Hepatocyte (in vitro differentiated cells): ENCODE measurements at regions not wholly inside any gene's neighbourhood (a gene's known extent, or its start where the extent isn't known, plus 50 kb on each side); places are given as distances from the start of the nearest gene placed in this dataset.

ENCODE experiments used
- DNase-seq: peaks from one replicate; pipeline ENCODE4 v3.0.0-alpha.2; 2016; ENCODE audit warnings: low spot score
- H2AFZ ChIP-seq: fragments of 200-600 bp; sonication (generic); 2 replicates; pipeline ENCODE4 v1.6.0; 2016; ENCODE audit warnings: antibody characterized with exemption, mild to moderate bottlenecking
- H3K27ac ChIP-seq: fragments of 200-600 bp; sonication (generic); 2 replicates; pipeline ENCODE4 v1.5.1; 2016; ENCODE audit warnings: mild to moderate bottlenecking
- H3K27me3 ChIP-seq: fragments of 200-600 bp; sonication (generic); 2 replicates; pipeline ENCODE4 v1.6.1; 2016
- H3K36me3 ChIP-seq: fragments of 200-600 bp; sonication (generic); replicated peaks from 2 replicates; pipeline ENCODE4 v1.5.1; 2016; ENCODE audit warnings: low read depth; ENCODE audit not compliant: insufficient read depth
- H3K4me1 ChIP-seq: fragments of 200-600 bp; sonication (generic); 2 replicates; pipeline ENCODE4 v1.5.1; 2016; ENCODE audit warnings: mild to moderate bottlenecking, moderate library complexity; ENCODE audit not compliant: insufficient read depth
- H3K4me2 ChIP-seq: fragments of 200-600 bp; sonication (generic); 2 replicates; pipeline ENCODE4 v1.6.0; 2016
- H3K4me3 ChIP-seq: fragments of 200-600 bp; sonication (generic); 2 replicates; pipeline ENCODE4 v1.5.1; 2016; ENCODE audit warnings: mild to moderate bottlenecking
- H3K79me2 ChIP-seq: fragments of 200-600 bp; sonication (generic); 2 replicates; pipeline ENCODE4 v1.6.0; 2017; ENCODE audit warnings: mild to moderate bottlenecking
- H3K9me2 ChIP-seq: fragments of 200-600 bp; sonication (generic); replicated peaks from 2 replicates; pipeline ENCODE4 v1.6.0; 2017; ENCODE audit warnings: mild to moderate bottlenecking; ENCODE audit not compliant: insufficient read depth
- H3K9me3 ChIP-seq: fragments of 200-600 bp; sonication (generic); 2 replicates; pipeline ENCODE4 v1.5.1; 2016; ENCODE audit warnings: low read depth, mild to moderate bottlenecking
- H4K20me1 ChIP-seq: fragments of 200-600 bp; sonication (generic); 2 replicates; pipeline ENCODE4 v1.6.0; 2016; ENCODE audit warnings: mild to moderate bottlenecking; ENCODE audit not compliant: insufficient read depth, poor library complexity, severe bottlenecking
- CTCF ChIP-seq: fragments of 200-600 bp; sonication (generic); IDR thresholded peaks from 2 replicates; pipeline ENCODE4 v1.5.1; 2016; ENCODE audit warnings: antibody characterized with exemption, mild to moderate bottlenecking; ENCODE audit not compliant: poor library complexity
- EZH2 ChIP-seq: fragments of 200-600 bp; sonication (generic); IDR thresholded peaks from 2 replicates; pipeline ENCODE4 v1.6.1; 2016; ENCODE audit warnings: antibody characterized with exemption, mild to moderate bottlenecking, borderline replicate concordance
- EZH2phosphoT487 ChIP-seq: fragments of 200-600 bp; sonication (generic); IDR thresholded peaks from one replicate; pipeline ENCODE4 v1.6.1; 2018; ENCODE audit warnings: antibody characterized with exemption, mild to moderate bottlenecking, low read depth, moderate library complexity; ENCODE audit not compliant: unreplicated experiment, severe bottlenecking
- WGBS: methylation state at CpG from one replicate; pipeline ENCODE4 v1.1.6; 2016; ENCODE audit warnings: low lambda C conversion rate; ENCODE audit errors: missing lambda C conversion rate; 5-methylcytosine and 5-hydroxymethylcytosine counted together

- Histone ChIP-seq H2AFZ (no peak overlapping the region), H3K27me3 (no peaks in the 10 kb centered on the region), H3K79me2 (no peaks in the 10 kb centered on the region), H3K27ac (no peak overlapping the region), H3K4me3 (no peak overlapping the region), H3K9me3 (peaks cover 8% of the 10 kb centered on the region), H3K4me1 (no peaks in the 10 kb centered on the region), H3K4me2 (no peak overlapping the region), H3K9me2 (no peaks in the 10 kb centered on the region), H3K36me3 (no peaks in the 10 kb centered on the region), H4K20me1 (no peaks in the 10 kb centered on the region)
- TF ChIP-seq EZH2: no peak
- TF ChIP-seq CTCF: no peak
- TF ChIP-seq EZH2phosphoT487: no peak
- no peak for DNase-seq
- 44% methylated on average over 2 of the region's 2 CpGs for WGBS
Observed at GRCh38 chr2:19614066-19614465, 255.6 kb upstream of the OSR1 start.

GRCh38 chr2:19611491-19612332 lies 253.3 kb upstream of the OSR1 start:
- Histone ChIP-seq H3K9me2 (no peaks in the 10 kb centered on the region), H2AFZ (no peak overlapping the region), H3K4me3 (no peak overlapping the region), H3K36me3 (no peaks in the 10 kb centered on the region), H4K20me1 (no peaks in the 10 kb centered on the region), H3K4me2 (no peak overlapping the region), H3K27me3 (no peaks in the 10 kb centered on the region), H3K4me1 (no peaks in the 10 kb centered on the region), H3K27ac (peak overlapping the region; percentile 51), H3K9me3 (peaks cover 8% of the 10 kb centered on the region), H3K79me2 (no peaks in the 10 kb centered on the region)
- TF ChIP-seq EZH2phosphoT487 (no peak), EZH2 (no peak), CTCF (no peak)
- peak; percentile 47 for DNase-seq
- WGBS: 93% methylated on average over 4 of the region's 4 CpGs

- no peaks in the 10 kb centered on the region for H3K4me1 ChIP-seq
- no peaks in the 10 kb centered on the region for H4K20me1 ChIP-seq
- H3K27ac ChIP-seq: no peak overlapping the region
- no peak overlapping the region for H3K4me3 ChIP-seq
- no peaks in the 10 kb centered on the region for H3K79me2 ChIP-seq
- DNase-seq: no peak
- TF ChIP-seq EZH2phosphoT487: no peak
- no peak for TF ChIP-seq CTCF
- TF ChIP-seq EZH2: no peak
- no peaks in the 10 kb centered on the region for H3K27me3 ChIP-seq
- H3K4me2 ChIP-seq: no peak overlapping the region
- 72% methylated on average over 6 of the region's 6 CpGs for WGBS
- no peak overlapping the region for H2AFZ ChIP-seq
- H3K36me3 ChIP-seq: no peaks in the 10 kb centered on the region
- no peaks in the 10 kb centered on the region for H3K9me2 ChIP-seq
- H3K9me3 ChIP-seq: no peaks in the 10 kb centered on the region
Observed at GRCh38 chr2:19609266-19609665, 250.8 kb upstream of the OSR1 start.
